A673 (cell line): ENCODE measurements at regions not wholly inside any gene's neighbourhood (a gene's known extent, or its start where the extent isn't known, plus 50 kb on each side); places are given as distances from the start of the nearest gene placed in this dataset.

Experiments
- CTCF ChIP-seq: fragments of 300-800, 200-600 bp; sonication (generic); conservative IDR thresholded peaks from 2 replicates; pipeline ENCODE4 v1.5.1; 2017; ENCODE audit warnings: low read depth, mild to moderate bottlenecking, antibody characterized with exemption, low read length, moderate library complexity, mixed read lengths
- EZH2 ChIP-seq: fragments of 200-600 bp; sonication (generic); IDR thresholded peaks from 2 replicates; pipeline ENCODE4 v1.6.1; 2017; ENCODE audit warnings: borderline replicate concordance, low read depth, mild to moderate bottlenecking, mixed read lengths, antibody characterized with exemption, low read length; ENCODE audit not compliant: poor library complexity, severe bottlenecking

- TF ChIP-seq CTCF, result no peak
- no peak for TF ChIP-seq EZH2
Measured at GRCh38 chr4:44859477-44859876, 133.1 kb upstream of the GNPDA2 start.
